ENCODE measurements at regions not wholly inside any gene's neighbourhood (a gene's known extent, or its start where the extent isn't known, plus 50 kb on each side); places are given as distances from the start of the nearest gene placed in this dataset.

DNA sequence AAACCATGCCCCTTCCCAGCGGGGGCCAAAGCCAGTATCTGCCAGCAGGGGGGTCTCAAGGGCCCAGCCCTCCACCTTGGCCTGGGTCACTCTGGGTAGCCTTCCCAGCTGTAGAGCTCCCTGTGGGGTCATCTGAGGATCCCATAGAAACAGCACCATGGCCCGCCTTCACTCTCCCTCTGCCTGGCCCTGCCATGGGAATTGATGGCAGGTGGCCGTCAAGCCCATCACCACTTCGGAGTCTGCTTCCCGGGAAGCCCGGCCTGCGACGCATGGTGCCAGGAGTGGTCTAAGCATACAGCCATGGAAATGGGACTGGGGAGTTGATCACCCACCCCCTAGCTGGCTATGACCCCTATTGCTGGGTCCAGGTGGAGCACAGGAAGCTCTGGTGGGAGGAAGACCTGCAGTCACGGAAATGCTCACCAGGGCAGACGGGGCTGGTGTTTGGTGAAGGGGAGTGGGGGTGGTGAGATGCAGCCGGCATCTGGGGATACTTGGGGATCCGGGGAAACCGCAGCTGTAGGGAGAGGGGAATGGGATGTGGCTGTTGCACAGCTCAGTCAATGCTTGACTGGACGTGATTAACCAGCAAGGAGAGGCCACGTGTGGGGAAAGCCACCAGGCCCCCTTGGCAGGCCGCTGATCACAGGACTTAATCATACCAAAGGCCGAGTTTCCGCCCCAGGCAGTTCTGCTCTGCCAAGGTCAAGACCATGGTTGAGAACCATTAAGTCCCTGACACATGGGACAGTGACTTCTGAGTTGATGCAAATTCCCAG lies 52.2 kb upstream of the DIO3 start:
- in situ Hi-C loops (cut with MboI; ENCODE audit: low sequenced_read_pairs): no loop called here
- Histone ChIP-seq H3K27me3 (ENCODE audit: low read depth) (no peaks in the 10 kb centered on the region), H3K9me3 (no peaks in the 10 kb centered on the region), H3K4me3 (no peak overlapping the region), H3K4me1 (no peaks in the 10 kb centered on the region), H3K36me3 (replicated peaks) (no peaks in the 10 kb centered on the region)
- no peak for DNase-seq (ENCODE audit: low spot score in 2 of 2)

GRCh38 chr14:101509730-101510371 lies 51.4 kb upstream of the DIO3 start:
- H3K4me1 ChIP-seq: no peaks in the 10 kb centered on the region
- no peaks in the 10 kb centered on the region for H3K9me3 ChIP-seq
- H3K36me3 ChIP-seq (replicated peaks): no peaks in the 10 kb centered on the region

GRCh38 chr14:101511199-101511598 lies 50.1 kb upstream of the DIO3 start:
- DNase-seq (ENCODE audit: low spot score in 2 of 2): no peak
- H3K4me1 ChIP-seq: no peaks in the 10 kb centered on the region
- in situ Hi-C loops (cut with MboI; ENCODE audit: low sequenced_read_pairs): no loop called here
- no peak overlapping the region for H3K4me3 ChIP-seq
- H3K36me3 ChIP-seq (replicated peaks): no peaks in the 10 kb centered on the region
- H3K9me3 ChIP-seq: no peaks in the 10 kb centered on the region
- H3K27me3 ChIP-seq (ENCODE audit: low read depth): no peaks in the 10 kb centered on the region

More at GRCh38 chr14:101509730-101510371, 51.4 kb upstream of the DIO3 start:
- Histone ChIP-seq H3K4me3 (no peak overlapping the region), H3K27me3 (ENCODE audit: low read depth) (no peaks in the 10 kb centered on the region)
- in situ Hi-C loops (cut with MboI; ENCODE audit: low sequenced_read_pairs): no loop called here
- DNase-seq (ENCODE audit: low spot score in 2 of 2): no peak
